GM19397 (cell line): ENCODE measurements at regions not wholly inside any gene's neighbourhood (a gene's known extent, or its start where the extent isn't known, plus 50 kb on each side); places are given as distances from the start of the nearest gene placed in this dataset.
"Not testable (repeated sequence)": the region's sequence is repeated elsewhere in the genome, so short reads cannot be mapped to it uniquely, and the experiment has no call there.

ENCODE experiments used
- ATAC-seq: cut with Tn5 transposase; IDR thresholded peaks from one replicate; pipeline ENCODE4 v1.9.1; 2021; ENCODE audit warnings: mild to moderate bottlenecking, moderate library complexity; ENCODE audit not compliant: unreplicated experiment

DNA sequence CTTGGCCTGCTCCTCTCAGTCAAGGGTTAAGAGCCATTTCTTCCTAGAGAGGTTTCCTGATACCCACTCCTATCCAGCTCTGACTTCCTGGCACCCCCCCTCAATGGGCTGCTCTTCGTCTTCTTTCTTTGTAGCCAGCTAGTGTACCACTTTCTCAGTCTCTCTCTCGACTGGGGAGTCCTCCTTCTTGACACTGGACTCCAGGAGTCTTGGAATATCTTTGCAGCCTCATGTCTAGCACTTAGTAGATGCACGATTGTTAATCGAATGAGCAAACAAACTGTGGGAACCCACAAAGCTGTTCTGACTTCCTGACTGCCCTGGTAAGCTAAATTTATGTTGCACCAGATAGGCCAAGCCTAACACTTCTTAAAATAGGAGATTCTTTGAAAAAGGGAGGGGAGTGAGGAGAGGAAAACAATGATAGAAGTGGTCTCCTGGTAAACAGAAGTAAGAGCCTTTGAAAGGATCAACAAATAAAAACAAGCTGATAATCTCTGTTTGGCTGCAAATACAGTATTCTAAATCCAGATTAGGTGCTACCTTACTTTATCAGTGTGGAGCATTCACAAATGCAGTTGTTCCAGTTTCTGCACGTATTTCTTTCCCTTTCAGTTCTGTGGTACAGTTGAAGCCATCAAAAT lies 160.1 kb upstream of the CITED2 start:
- ATAC-seq: no peak

DNA sequence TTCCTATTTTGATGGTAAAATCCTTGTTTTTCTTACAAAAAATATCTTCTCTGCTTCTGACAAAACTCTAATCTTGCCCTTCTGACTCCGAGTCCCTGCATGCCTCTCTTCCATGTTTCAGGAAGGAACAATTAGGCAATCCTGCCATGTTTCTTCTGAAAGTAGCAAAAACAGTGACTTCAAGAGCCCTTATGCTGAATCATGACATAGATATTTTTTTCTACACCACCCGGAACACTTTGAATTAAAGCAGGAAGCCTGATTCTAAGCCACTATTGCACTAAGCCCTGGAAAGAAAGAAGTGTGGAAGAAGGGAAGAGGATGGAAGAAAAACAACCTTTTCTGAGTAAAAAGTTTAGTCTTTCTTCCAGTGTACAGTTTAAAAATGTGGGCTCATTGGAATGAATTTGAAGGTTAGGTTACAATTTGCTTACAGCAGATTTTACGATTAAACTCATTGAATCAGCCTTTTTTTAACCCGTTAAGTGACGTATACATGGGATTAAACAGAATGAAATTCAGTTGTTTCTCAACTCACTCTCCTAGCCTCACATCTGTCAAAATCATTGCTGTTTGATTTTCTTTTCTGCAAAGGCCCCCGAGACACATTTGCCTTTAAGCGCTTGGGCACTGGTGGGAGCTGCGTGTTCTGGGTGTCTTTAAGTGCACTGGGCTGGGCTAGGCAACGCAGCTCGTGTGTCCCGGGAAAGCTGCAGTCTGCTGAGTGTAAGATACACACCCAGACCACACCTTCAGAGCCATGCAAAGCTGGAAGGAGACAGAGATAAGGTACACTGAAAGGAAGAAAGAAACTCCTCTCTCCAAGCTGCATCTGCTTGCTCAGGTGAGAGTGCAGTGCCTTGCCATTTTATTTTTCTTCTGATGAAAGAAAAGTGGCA lies 159.4 kb upstream of the CITED2 start:
- no peak for ATAC-seq

DNA sequence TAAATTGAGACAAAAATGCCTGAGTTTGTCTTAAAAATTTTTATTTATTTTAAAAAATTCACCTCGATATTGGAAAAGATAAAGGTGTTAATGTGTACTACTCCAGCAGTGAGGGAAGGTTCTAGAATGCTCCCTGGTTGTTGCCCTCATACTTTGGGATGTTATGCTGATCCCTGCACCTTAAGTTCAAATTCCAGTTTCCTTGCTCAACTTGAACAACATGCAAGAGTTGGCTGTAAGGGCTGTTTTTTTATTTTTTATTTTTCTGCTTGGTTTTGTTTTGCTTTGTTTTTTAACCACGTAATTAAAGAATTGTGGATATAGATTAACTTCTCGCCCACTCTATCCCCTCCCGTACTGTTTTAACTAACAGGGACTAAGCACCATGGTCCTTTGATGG lies 158.7 kb upstream of the CITED2 start:
- ATAC-seq: no peak

DNA sequence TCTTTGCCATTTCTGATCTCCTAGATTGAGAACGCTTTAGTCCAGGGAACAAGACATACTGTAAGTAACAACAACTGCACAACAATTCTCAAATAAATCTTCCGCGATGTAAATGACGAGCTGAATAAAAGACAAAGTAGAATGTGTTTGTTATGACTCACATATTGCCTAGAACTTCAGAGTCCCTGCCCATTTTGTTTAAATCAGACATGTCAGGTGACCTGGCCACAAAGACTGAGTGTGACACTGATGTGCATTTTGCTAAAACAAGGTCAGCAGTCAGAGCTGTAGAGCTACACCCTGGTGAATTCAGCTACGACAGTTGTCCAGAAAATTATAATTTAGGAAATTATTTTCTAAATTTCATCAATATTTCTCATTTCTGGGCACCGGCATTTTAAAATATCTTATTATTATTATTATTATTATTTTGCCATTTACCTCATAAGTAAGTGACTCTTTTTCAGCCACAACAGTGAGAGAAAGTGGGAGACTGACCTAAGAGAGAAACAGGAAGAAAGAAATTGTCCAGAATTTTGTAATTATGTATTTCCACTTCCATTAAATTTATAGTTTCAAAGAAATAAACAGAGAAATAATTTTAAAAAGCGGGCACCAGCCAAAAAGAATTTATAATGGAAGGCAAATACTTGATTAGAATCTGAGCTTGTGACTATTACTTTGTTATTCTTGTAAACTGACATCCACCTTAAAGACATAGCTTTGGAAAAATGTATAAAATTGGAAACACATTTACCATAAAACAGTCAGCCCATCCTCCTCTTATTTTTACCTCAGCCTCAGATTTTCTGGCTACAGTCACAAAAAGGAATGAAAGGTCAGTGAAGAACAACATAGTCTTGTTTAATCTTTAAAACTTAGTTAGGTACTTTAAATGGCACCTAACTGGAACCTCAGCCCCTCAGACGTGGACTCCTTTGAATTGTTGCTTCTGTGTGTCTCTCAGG lies 157.0 kb upstream of the CITED2 start:
- no peak for ATAC-seq

DNA sequence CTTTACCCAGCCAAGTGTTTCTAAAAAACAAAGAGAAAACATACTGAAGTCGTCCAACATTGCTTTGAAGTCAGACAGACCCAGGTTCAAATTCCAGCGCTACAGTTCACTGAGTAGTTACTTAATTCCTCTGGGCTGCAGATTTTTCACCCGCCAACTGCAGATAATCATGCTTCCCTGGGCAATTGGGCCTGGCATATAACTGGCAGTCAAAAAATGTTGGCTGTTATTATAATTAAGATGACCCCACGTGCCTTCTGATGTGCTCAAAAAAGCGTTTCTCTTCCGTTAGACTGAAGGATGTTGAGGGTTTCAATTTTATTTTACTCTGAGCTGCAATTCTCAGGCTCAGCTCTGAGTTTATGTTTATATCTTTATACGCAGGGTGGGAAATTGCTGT lies 156.1 kb upstream of the CITED2 start:
- no peak for ATAC-seq

DNA sequence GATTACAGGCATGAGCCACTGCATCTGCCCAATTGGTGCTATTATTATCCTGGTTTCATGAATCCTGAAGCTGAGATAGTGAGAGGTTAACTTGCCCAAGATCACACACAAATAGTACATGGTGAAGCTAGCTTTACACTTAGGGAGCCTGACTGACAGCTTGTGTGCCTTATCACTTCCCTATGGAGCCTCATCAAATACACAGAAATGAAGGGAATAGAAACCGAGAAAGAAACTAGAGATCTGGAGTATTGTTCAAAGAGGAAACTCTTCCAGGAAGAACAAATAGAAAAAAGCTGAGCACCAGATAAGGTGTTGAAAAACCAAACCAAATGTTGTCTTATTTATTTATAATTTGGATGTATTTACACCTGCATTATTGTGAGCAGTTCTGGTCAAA lies 155.0 kb upstream of the CITED2 start:
- no peak for ATAC-seq

DNA sequence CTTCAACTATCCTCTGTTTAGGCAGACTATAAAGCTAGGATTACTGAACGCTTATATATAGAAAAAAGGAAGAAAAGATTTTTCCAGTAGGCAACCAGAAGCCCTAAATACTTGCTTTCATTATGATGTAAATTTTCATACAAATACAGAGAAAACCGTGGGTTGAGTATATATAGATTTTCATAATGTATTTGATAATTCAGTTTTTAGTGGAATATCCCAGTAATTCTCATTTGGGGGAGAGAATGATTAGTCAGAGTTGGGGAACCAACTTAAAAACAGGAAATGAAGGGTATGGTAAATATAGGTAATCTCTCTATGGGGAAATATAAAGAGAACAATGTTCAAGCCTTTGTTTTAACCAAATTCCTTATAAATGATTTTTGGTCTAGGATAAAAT lies 154.0 kb upstream of the CITED2 start:
- ATAC-seq: no peak

DNA sequence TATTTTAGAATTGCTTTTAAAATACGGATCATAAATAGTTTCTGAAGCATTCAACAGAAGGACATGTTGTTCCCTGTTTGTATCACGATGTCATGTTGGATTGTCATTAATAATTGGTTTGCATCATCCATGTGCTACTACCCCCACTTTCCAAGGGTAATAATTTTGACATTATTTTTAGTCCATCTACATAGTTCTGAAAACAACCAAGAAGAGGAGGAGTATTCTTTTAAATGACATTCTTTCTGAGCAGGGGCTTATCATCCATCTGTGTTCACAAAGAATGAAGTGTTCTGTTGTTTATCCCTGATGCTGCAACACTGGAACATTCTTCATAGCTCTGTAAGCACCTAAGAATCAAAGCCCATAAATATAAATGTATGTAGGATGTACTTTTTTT lies 151.0 kb upstream of the CITED2 start:
- no peak for ATAC-seq

DNA sequence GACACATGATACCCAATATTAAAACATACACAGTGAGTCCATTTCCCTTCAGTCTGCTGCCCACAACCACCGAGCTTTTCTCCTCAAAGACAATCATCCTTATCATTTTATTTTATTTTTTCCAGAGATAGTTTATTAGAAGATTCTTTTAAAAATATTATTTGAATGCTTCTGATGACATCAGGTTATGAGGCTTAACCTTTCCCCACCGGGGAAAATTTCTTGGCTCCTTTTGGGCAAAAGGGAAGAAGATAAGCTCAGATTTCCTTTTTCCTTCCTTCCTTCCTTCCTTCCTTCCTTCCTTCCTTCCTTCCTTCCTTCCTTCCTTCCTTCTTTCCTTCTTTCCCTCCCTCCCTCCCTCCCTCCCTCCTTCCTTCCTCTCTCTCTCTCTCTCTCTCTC lies 149.5 kb upstream of the CITED2 start:
- no peak for ATAC-seq

DNA sequence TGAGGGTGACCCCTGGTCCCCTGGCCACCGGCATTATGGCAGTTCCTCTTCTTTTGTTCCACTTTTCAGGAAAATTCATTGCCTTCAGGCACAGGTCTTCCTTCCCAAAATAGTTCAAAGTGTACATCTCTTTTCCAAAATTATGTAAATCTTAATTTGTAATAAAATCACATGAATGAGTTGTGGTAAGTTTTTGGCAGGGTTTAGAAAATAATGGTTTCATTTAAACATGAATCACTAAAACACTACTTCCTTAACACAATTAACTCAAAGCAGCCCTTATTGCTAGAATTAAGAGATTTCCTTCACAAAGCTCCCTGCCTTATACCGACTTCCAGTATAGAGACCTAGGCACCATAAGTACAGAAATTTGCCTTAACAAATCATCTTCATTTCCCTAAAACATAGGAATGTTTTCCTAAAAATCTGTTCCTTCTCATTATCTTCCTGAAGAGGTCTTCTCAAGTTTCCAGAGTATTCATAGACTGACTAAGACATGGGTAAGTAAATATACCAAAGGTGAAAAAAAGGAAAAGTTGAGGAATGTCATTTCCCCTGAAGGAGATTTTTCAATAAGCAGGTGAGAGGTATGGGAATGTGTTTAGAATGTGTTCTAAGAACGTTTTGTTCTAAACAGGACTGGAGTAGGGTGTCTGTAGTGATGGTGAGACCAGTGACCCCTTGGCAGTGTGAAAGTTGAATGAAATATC lies 148.2 kb upstream of the CITED2 start:
- ATAC-seq: no peak

DNA sequence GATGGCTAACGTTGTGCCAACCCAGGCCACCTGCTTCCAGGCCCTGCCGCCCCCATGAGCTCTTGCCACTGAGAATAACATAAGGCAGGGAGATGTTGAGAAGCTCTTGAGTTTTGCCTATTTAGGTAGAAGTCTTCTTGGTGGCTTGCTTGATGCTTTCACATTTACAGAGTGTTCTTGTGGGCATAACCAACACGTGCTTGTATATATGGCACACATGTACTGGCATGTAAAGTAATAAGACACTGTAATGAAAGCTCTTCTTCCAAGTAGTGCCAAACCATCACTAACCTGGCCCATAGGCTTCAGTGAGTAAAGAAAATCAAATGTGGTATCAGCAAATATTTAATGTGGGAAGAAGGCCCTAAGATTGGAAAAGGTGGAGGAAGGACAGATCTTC lies 146.9 kb upstream of the CITED2 start:
- no peak for ATAC-seq

DNA sequence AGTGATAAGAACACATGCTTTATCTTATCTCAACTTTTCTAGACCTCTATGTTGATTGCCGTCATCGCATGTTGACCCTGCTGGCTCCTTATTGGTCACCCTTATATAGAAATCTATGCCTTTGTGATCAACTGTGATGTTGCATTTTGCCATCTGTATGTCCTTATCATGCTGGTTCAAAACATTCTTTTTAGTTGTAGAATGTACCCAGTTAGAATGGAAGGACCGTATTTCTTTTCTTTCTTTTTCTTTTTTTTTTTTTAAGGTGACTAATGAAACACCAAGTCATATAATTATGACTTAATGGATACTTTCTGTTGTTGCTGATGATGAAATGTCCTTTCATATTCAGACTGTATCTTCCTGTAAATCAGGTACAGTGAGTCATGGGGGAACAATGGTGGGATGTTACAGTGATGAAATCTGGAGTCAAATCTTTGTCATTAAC lies 145.9 kb upstream of the CITED2 start:
- no peak for ATAC-seq

DNA sequence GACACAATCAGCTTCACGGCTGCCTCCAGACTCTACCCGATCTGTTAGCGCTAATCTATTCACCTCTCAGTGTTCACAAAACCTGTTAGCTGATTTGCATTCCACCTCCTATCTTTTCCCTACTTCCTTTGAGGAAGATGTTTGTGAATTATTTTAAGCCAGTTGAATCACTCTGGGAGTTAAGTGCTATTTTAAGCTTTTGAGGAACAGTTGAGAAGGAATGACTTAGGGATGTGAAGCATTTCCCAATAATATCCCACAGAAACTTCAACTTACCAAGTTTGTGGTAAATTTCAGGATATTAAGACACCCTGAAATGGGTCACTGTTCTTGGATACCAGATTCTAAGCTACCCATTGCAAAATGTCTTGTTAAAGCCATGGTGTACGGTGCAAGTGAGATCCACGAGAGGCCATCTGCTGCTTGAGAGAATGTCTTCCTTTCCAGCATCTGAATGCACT lies 145.2 kb upstream of the CITED2 start:
- no peak for ATAC-seq

DNA sequence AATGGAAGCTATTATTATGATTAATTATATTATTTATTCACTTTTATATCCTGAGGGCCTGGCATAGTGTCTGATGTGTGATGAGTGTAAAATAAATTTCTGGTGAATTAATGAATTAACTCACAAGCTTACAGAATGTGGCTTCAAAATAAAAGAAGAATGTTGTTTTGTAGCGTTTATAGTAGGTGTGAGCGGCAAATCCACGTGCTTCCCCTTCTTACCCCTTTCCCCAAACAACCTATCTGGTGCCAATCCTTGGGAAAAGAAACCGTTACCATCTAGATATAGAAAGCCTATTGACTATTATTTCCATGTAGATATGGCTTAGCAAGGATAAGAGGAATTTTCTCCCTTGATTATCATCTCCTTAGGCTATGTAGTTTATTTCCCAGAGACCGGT lies 144.6 kb upstream of the CITED2 start:
- no peak for ATAC-seq

DNA sequence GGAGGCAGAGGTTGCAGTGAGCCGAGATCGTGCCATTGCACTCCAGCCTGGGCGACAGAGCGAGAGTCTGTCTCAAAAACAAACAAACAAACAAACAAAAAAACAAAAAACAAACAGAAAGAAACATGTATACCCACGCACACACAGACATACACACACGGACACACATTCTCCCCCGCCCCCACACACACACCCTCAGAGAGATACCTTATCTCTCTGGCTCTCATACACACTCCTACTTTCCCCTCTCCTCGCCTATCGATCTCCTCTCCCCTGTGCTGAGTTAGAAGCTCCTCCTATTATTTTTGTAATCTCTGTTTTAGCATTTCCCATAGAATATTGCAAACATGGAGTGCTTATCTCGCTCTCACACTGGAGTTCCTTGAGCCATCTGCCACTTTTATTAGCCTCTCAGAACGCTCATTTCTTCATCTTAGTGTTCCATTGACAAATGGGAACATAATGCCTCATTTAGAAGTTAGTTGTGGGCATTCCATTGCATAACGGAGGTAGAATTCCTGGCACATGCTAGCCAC lies 144.2 kb upstream of the CITED2 start:
- ATAC-seq: no peak

DNA sequence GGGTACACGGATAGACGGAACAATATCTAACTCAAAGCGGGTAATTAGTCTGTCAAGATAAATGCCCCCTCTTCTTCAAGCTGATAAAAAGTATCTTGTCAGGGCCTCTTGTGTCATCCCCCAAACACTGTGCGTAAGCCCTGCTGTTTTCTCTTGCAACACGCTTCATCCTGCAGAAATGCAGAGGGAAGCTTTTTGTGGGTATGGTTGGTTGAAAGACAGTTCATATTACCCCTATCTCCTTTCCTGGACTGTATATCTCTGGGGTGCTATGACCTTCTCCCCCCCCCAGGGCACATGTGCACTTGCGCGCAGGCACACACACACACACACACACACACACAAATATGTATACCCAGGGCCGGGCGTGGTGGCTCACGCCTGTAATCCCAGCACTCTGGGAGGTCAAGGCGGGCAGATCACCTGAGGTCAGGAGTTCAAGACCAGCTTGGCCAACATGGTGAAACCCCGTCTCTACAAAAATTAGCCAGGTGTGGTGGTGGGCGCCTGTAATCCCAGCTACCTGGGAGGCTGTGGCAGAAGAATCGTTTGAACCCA lies 143.6 kb upstream of the CITED2 start:
- ATAC-seq: not testable (repeated sequence)

DNA sequence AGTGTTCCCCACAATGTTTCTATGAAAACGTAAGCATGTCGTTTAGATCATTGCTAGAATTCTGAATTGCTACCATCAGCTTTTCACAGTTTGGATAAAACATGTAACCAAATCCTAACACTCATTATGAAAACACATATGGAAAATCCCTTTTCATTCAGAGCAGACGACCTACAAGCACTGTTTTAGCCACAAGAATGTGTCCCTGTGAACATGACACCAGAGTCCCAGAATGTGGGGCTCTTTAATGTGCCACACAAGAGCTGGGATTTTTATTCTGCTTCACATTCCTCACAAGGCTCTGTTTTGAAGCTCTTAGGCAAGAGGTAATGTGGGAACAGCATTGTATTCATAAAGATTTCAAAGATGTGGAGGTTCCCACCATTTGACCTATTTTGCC lies 141.1 kb upstream of the CITED2 start:
- no peak for ATAC-seq

DNA sequence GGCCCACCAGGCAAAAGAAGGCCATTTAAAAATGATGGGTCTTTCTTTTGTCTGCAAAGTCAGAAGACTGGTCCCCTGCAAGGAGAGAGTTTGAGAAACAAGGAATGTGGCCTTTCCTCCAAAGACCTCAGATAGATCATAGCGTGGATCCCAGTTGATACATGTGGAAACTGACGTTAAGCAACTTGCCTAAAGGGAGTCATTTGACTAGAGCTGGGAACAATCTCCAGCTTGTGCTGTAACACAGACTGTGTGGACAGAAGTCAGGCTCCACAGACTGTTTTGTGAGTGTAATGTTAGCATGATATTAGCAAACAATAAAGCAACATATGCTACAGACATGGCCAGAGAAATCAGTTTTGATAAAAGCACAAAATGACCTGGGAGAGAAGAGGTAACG lies 140.4 kb upstream of the CITED2 start:
- no peak for ATAC-seq

DNA sequence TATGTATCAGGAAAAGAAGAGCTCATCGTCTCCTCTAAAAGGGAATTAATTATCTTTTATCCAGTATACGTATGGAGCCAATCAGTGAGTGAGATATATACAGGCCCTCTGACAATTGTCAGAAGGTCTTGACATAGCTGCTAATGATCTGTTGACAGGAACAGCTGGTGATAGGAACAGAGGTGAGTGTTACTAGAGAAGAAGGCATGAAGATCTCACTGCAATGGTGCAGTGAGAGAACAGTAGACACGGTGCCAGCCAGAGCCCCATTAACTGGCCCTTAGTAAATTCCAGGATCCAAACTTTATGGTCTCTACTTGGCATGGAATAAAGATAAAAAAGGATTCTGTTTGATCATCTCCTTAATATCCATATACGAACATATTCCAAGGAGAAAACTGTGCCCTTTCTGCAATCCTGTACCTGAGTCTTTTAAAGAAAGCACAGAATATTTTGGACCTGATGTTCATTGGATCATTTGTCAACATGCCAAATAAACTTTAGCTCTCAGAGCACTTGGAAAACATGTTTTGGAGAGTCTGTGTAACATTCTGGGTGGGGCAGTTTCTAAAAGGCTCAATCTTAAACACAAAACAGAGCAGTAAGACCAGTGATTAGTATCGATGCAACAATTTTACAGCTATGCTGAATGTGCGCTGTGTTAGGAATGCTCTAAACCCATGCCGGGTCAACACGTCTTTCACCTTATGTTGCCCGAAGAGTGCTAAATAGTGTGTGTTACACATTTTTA lies 135.8 kb upstream of the CITED2 start:
- ATAC-seq: no peak
